Gastrocnemius medialis (tissue), 4 donors: ENCODE measurements at regions not wholly inside any gene's neighbourhood (a gene's known extent, or its start where the extent isn't known, plus 50 kb on each side); places are given as distances from the start of the nearest gene placed in this dataset.

ENCODE experiments used
- ATAC-seq, 2 donors: fragments of 150-250 bp; one replicate each; pipeline ENCODE4 v1.9.1; 2016
- DNase-seq, 2 donors: peaks; one replicate each; pipeline ENCODE4 v3.0.0-alpha.2; 2019
- H3K27ac ChIP-seq, 4 donors: fragments of 200-600 bp; sonication (generic); 1 replicate in 1 of 4; 2 replicates in 3 of 4; pipeline ENCODE4 v1.5.1; 2016 to 2018; ENCODE audit warnings: mild to moderate bottlenecking in 2 of 4, moderate library complexity in 1 of 4
- H3K27me3 ChIP-seq, 3 donors: fragments of 200-600 bp; sonication (generic) in 2 of 3; 1 replicate in 1 of 3; 2 replicates in 2 of 3; pipeline versions ENCODE4 v1.5.1 to v1.6.0; 2016 to 2019; ENCODE audit warnings: mild to moderate bottlenecking in 1 of 3, moderate library complexity in 1 of 3
- H3K36me3 ChIP-seq, 2 donors: fragments of 200-600 bp; sonication (generic) in 1 of 2; one replicate each; pipeline ENCODE4 v1.5.1; 2017 to 2018
- H3K4me1 ChIP-seq, 2 donors: fragments of 200-600 bp; sonication (generic) in 1 of 2; one replicate each; pipeline ENCODE4 v1.5.1; 2016 to 2017; ENCODE audit warnings: mild to moderate bottlenecking in 2 of 2
- H3K4me3 ChIP-seq, 4 donors: fragments of 200-600 bp; sonication (generic) in 3 of 4; 1 replicate in 1 of 4; 2 replicates in 3 of 4; pipeline ENCODE4 v1.5.1; 2016 to 2019; ENCODE audit warnings: mild to moderate bottlenecking in 2 of 4
- H3K9me3 ChIP-seq, 3 donors: fragments of 200-600 bp; sonication (generic) in 2 of 3; 1 replicate in 1 of 3; 2 replicates in 2 of 3; pipeline ENCODE4 v1.5.1; 2016 to 2019
- POLR2A ChIP-seq, 2 donors: fragments of 450-650 bp; IDR thresholded peaks; one replicate each; pipeline ENCODE4 v1.6.1; 2017; ENCODE audit warnings: antibody characterized with exemption in 2 of 2, mild to moderate bottlenecking in 2 of 2, moderate library complexity in 2 of 2
- in situ Hi-C, 4 donors: fragments of 200-750 bp; cut with MboI; loops; one replicate each; pipeline versions ENCODE4 v1.15.0 to v1.8.0; 2017; ENCODE audit warnings: low sequenced_read_pairs in 4 of 4
- intact Hi-C: fragments of 100-400 bp; cut with DNase I; formaldehyde crosslinking; loops from one replicate; pipeline ENCODE4 v1.15.1; 2023; ENCODE audit warnings: low total_unique reads
- TF ChIP-seq, protein P1 (sequence below), 5 experiments: fragments of 450-650 bp in 3 of 5; fragments of 200-600 bp in 2 of 5; sonication (generic) in 2 of 5; IDR thresholded peaks in 4 of 5; conservative IDR thresholded peaks in 1 of 5; 1 replicate in 4 of 5; 2 replicates in 1 of 5; pipeline ENCODE4 v1.5.1; 2016 to 2019; ENCODE audit warnings: antibody characterized with exemption in 5 of 5, mild to moderate bottlenecking in 3 of 5, moderate library complexity in 3 of 5

GRCh38 chr18:40651163-40651562 lies 1303.9 kb upstream of the PIK3C3 start:
- Histone ChIP-seq H3K27me3 (no peaks in the 10 kb centered on the region), H3K9me3 (no peaks in the 10 kb centered on the region), H3K36me3 (no peaks in the 10 kb centered on the region), H3K4me1 (no peaks in the 10 kb centered on the region), H3K4me3 (no peak overlapping the region), H3K27ac (no peak overlapping the region)
- TF ChIP-seq, protein P1, sequence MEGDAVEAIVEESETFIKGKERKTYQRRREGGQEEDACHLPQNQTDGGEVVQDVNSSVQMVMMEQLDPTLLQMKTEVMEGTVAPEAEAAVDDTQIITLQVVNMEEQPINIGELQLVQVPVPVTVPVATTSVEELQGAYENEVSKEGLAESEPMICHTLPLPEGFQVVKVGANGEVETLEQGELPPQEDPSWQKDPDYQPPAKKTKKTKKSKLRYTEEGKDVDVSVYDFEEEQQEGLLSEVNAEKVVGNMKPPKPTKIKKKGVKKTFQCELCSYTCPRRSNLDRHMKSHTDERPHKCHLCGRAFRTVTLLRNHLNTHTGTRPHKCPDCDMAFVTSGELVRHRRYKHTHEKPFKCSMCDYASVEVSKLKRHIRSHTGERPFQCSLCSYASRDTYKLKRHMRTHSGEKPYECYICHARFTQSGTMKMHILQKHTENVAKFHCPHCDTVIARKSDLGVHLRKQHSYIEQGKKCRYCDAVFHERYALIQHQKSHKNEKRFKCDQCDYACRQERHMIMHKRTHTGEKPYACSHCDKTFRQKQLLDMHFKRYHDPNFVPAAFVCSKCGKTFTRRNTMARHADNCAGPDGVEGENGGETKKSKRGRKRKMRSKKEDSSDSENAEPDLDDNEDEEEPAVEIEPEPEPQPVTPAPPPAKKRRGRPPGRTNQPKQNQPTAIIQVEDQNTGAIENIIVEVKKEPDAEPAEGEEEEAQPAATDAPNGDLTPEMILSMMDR (IDR thresholded peaks at IDR 0.05 in 4 of 5, conservative IDR thresholded peaks at IDR 0.05 in 1 of 5) = no peak
- no peak for TF ChIP-seq POLR2A (IDR thresholded peaks at IDR 0.05)
- in situ Hi-C loops = no loop called here
- intact Hi-C loops = no loop called here
- DNase-seq = no peak
- ATAC-seq = no peak

DNA sequence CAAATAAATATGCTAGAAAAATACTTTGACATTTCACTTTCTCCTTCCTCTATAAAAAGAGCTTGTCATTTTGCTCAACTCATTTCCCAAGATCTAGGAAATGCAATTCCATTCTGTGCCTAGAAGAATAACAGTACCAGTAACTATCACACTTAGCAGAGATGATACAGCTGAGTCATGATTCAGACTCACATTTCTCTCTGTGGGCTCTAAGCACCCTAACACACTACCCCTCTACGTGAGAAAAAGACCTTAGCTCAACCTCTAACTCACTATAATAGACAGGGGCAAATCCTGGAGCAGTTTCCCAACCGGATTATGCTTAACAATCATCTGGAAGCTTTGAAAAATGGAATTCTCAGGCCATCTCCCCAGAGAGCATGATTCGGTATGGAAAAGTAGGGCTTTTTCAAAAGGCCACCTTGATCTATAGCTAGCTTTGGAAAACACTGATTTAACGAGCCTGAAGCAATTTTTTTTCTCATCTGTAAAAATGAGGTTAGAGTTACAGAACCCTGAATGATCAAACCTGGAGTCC lies 1312.3 kb upstream of the PIK3C3 start:
- no peak for ATAC-seq
- intact Hi-C loops = no loop called here

DNA sequence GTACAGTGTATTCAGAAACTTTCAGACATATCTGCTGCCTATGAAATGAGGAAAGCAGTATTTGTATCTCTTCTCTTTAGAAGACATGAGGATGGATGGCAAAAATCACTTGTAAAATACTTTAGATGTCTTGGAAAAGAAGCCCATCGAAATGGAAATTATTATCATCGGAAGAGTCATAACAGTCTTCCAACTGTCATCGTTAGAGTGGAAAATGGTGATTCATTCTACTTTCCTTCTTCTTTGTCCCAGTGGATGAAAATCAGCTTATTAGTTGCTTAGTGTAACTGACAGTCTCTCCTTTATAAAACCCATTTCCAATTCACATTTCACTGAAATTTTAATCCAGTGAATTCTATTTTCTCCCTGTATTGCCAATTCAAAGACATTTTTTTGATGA lies 1323.7 kb upstream of the PIK3C3 start:
- TF ChIP-seq, protein P1 (IDR thresholded peaks at IDR 0.05 in 4 of 5, conservative IDR thresholded peaks at IDR 0.05 in 1 of 5) = no peak
- TF ChIP-seq POLR2A (IDR thresholded peaks at IDR 0.05) = no peak
- no peak for DNase-seq
- H3K27ac ChIP-seq = no peak overlapping the region
- no peaks in the 10 kb centered on the region for H3K36me3 ChIP-seq
- no peak overlapping the region for H3K4me3 ChIP-seq
- intact Hi-C loops = no loop called here
- H3K9me3 ChIP-seq = no peaks in the 10 kb centered on the region
- in situ Hi-C loops = no loop called here
- H3K4me1 ChIP-seq = no peaks in the 10 kb centered on the region
- ATAC-seq = no peak
- no peaks in the 10 kb centered on the region for H3K27me3 ChIP-seq

More for the DNA sequence above, 1312.3 kb upstream of the PIK3C3 start:
- Histone ChIP-seq H3K27ac (no peak overlapping the region), H3K4me1 (no peaks in the 10 kb centered on the region), H3K27me3 (no peaks in the 10 kb centered on the region), H3K4me3 (no peak overlapping the region), H3K36me3 (no peaks in the 10 kb centered on the region), H3K9me3 (no peaks in the 10 kb centered on the region)
- in situ Hi-C loops = no loop called here
- no peak for TF ChIP-seq POLR2A (IDR thresholded peaks at IDR 0.05)
- TF ChIP-seq, protein P1 (IDR thresholded peaks at IDR 0.05 in 4 of 5, conservative IDR thresholded peaks at IDR 0.05 in 1 of 5) = no peak
- DNase-seq = no peak

GRCh38 chr18:40630496-40630895 lies 1324.5 kb upstream of the PIK3C3 start:
- intact Hi-C loops = no loop called here

More at GRCh38 chr18:40630496-40630895, 1324.5 kb upstream of the PIK3C3 start:
- DNase-seq (no peak), ATAC-seq (no peak)
- no peak overlapping the region for H3K4me3 ChIP-seq
- H3K4me1 ChIP-seq = no peaks in the 10 kb centered on the region
- H3K27me3 ChIP-seq = no peaks in the 10 kb centered on the region
- no peaks in the 10 kb centered on the region for H3K36me3 ChIP-seq
- TF ChIP-seq, protein P1 (IDR thresholded peaks at IDR 0.05 in 4 of 5, conservative IDR thresholded peaks at IDR 0.05 in 1 of 5) = no peak
- no peak for TF ChIP-seq POLR2A (IDR thresholded peaks at IDR 0.05)
- no peak overlapping the region for H3K27ac ChIP-seq
- in situ Hi-C loops = no loop called here
- no peaks in the 10 kb centered on the region for H3K9me3 ChIP-seq
